ENCODE measurements at regions not wholly inside any gene's neighbourhood (a gene's known extent, or its start where the extent isn't known, plus 50 kb on each side); places are given as distances from the start of the nearest gene placed in this dataset.

DNA sequence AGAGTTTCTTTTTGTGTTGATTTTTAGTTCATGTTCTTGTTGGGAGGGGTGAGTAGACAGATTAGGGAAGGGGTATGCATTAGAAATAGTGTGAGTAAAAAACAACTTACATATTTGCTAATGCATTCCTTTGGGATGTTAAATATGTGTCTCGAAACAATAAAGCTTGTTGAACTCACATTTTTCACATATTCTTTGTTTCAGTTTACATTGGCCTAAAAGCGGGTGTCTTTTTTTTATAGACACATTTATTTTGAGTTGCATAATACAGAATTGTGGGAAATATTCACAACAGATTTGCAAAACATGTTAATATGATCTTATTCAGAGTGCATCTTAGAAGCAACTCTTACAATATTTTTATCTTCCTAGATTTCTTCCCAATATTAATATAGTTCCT lies 337.5 kb upstream of the CNTNAP2 start:
- TF ChIP-seq, protein P1, sequence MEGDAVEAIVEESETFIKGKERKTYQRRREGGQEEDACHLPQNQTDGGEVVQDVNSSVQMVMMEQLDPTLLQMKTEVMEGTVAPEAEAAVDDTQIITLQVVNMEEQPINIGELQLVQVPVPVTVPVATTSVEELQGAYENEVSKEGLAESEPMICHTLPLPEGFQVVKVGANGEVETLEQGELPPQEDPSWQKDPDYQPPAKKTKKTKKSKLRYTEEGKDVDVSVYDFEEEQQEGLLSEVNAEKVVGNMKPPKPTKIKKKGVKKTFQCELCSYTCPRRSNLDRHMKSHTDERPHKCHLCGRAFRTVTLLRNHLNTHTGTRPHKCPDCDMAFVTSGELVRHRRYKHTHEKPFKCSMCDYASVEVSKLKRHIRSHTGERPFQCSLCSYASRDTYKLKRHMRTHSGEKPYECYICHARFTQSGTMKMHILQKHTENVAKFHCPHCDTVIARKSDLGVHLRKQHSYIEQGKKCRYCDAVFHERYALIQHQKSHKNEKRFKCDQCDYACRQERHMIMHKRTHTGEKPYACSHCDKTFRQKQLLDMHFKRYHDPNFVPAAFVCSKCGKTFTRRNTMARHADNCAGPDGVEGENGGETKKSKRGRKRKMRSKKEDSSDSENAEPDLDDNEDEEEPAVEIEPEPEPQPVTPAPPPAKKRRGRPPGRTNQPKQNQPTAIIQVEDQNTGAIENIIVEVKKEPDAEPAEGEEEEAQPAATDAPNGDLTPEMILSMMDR (conservative IDR thresholded peaks at IDR 0.05; ENCODE audit: low read depth, low read length), result no peak
- TF ChIP-seq POLR2A (IDR thresholded peaks at IDR 0.05; ENCODE audit: low read depth, low read length), result no peak
- TF ChIP-seq, protein P2, sequence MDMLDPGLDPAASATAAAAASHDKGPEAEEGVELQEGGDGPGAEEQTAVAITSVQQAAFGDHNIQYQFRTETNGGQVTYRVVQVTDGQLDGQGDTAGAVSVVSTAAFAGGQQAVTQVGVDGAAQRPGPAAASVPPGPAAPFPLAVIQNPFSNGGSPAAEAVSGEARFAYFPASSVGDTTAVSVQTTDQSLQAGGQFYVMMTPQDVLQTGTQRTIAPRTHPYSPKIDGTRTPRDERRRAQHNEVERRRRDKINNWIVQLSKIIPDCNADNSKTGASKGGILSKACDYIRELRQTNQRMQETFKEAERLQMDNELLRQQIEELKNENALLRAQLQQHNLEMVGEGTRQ (IDR thresholded peaks at IDR 0.05; ENCODE audit: low read depth, low read length), result no peak
- TF ChIP-seq RCOR1 (IDR thresholded peaks at IDR 0.05; ENCODE audit: insufficient replicate concordance, low read length), result no peak
- TF ChIP-seq SMC3 (IDR thresholded peaks at IDR 0.05; ENCODE audit: low read depth, low read length), result no peak
- no peak for TF ChIP-seq RAD21 (IDR thresholded peaks at IDR 0.05; ENCODE audit: low read length)
- TF ChIP-seq NFE2L2 (IDR thresholded peaks at IDR 0.05; ENCODE audit: low read depth, low read length), result no peak
- TF ChIP-seq CEBPB (IDR thresholded peaks at IDR 0.05; ENCODE audit: low read depth, low read length), result no peak
- no peak for TF ChIP-seq BHLHE40 (IDR thresholded peaks at IDR 0.05; ENCODE audit: low read depth, low read length)
- TF ChIP-seq RFX5 (IDR thresholded peaks at IDR 0.05; ENCODE audit: low read depth, low read length), result no peak
- no peak for TF ChIP-seq MXI1 (IDR thresholded peaks at IDR 0.05; ENCODE audit: borderline replicate concordance, low read depth, low read length)
- no peak for TF ChIP-seq MAFK (IDR thresholded peaks at IDR 0.05; ENCODE audit: low read depth, low read length)
- TF ChIP-seq FOS (IDR thresholded peaks at IDR 0.05; ENCODE audit: low read depth, low read length), result no peak

Measured in IMR-90 (cell line).